Osteocyte (in vitro differentiated cells): ENCODE measurements at regions not wholly inside any gene's neighbourhood (a gene's known extent, or its start where the extent isn't known, plus 50 kb on each side); places are given as distances from the start of the nearest gene placed in this dataset.

Source experiments
- DNase-seq: peaks from one replicate; pipeline ENCODE4 v3.0.0; 2021; ENCODE audit warnings: mixed read lengths; ENCODE audit not compliant: unreplicated experiment; ENCODE audit errors: extremely low spot score
- H3K27ac Mint-ChIP-seq: one replicate; pipeline ENCODE4 v1.8.0; 2021; ENCODE audit warnings: mild to moderate bottlenecking, mixed read lengths; ENCODE audit not compliant: unreplicated experiment
- H3K27me3 Mint-ChIP-seq: one replicate; pipeline ENCODE4 v1.8.0; 2021; ENCODE audit warnings: mixed read lengths; ENCODE audit not compliant: unreplicated experiment
- H3K36me3 Mint-ChIP-seq: one replicate; pipeline ENCODE4 v1.8.0; 2021; ENCODE audit warnings: mixed read lengths; ENCODE audit not compliant: unreplicated experiment
- H3K4me1 Mint-ChIP-seq: one replicate; pipeline ENCODE4 v1.8.0; 2021; ENCODE audit warnings: mixed read lengths; ENCODE audit not compliant: unreplicated experiment
- H3K4me3 Mint-ChIP-seq: one replicate; pipeline ENCODE4 v1.8.0; 2021; ENCODE audit warnings: mild to moderate bottlenecking, moderate library complexity, mixed read lengths; ENCODE audit not compliant: unreplicated experiment
- H3K9me3 Mint-ChIP-seq: one replicate; pipeline ENCODE4 v1.8.0; 2021; ENCODE audit warnings: mixed read lengths; ENCODE audit not compliant: unreplicated experiment
- TF ChIP-seq, protein P1 (sequence below): fragments of 200-600 bp; sonication (generic); IDR thresholded peaks from 2 replicates; pipeline ENCODE4 v1.5.0; 2021; ENCODE audit warnings: antibody characterized with exemption, mild to moderate bottlenecking, moderate library complexity

- H3K4me3 Mint-ChIP-seq, result no peak overlapping the region
- TF ChIP-seq, protein P1, sequence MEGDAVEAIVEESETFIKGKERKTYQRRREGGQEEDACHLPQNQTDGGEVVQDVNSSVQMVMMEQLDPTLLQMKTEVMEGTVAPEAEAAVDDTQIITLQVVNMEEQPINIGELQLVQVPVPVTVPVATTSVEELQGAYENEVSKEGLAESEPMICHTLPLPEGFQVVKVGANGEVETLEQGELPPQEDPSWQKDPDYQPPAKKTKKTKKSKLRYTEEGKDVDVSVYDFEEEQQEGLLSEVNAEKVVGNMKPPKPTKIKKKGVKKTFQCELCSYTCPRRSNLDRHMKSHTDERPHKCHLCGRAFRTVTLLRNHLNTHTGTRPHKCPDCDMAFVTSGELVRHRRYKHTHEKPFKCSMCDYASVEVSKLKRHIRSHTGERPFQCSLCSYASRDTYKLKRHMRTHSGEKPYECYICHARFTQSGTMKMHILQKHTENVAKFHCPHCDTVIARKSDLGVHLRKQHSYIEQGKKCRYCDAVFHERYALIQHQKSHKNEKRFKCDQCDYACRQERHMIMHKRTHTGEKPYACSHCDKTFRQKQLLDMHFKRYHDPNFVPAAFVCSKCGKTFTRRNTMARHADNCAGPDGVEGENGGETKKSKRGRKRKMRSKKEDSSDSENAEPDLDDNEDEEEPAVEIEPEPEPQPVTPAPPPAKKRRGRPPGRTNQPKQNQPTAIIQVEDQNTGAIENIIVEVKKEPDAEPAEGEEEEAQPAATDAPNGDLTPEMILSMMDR, result no peak
- H3K27ac Mint-ChIP-seq, result no peak overlapping the region
- H3K9me3 Mint-ChIP-seq, result peaks cover 3% of the 10 kb centered on the region
- no peak for DNase-seq
- peaks cover 11% of the 10 kb centered on the region for H3K4me1 Mint-ChIP-seq
- H3K36me3 Mint-ChIP-seq, result peaks cover 3% of the 10 kb centered on the region
- H3K27me3 Mint-ChIP-seq, result no peaks in the 10 kb centered on the region
Observed at GRCh38 chr5:31137676-31138075, 55.8 kb upstream of the CDH6 start.

GRCh38 chr5:31135542-31135941 lies 57.9 kb upstream of the CDH6 start:
- H3K4me1 Mint-ChIP-seq, result peaks cover 11% of the 10 kb centered on the region
- TF ChIP-seq, protein P1, result no peak
- no peak for DNase-seq
- H3K9me3 Mint-ChIP-seq, result peaks cover 3% of the 10 kb centered on the region
- H3K27ac Mint-ChIP-seq, result no peak overlapping the region
- H3K36me3 Mint-ChIP-seq, result peaks cover 3% of the 10 kb centered on the region
- no peaks in the 10 kb centered on the region for H3K27me3 Mint-ChIP-seq
- no peak overlapping the region for H3K4me3 Mint-ChIP-seq

DNA sequence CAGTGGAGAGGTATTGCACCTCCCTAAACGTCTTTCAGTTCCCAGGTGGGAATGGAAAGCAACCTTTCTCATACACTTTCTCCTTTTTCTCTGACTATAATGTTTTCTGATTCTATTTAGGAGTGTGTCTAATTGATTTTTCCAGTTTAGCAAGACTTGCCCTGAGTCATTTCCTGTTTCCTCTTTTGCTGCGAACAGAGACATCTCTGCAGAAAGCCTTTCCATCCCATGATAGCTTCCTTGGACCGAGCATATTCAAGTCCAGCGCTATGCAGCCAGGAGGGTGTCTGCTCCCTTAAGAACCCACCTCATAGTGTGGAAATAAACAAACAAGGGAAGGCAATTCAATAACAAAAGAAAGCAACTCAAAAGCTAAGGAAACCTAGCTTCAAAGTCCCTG lies 60.0 kb upstream of the CDH6 start:
- Mint-ChIP-seq H3K36me3 (peaks cover 3% of the 10 kb centered on the region), H3K4me3 (no peak overlapping the region), H3K4me1 (peaks cover 11% of the 10 kb centered on the region), H3K27ac (no peak overlapping the region), H3K27me3 (no peaks in the 10 kb centered on the region), H3K9me3 (peaks cover 3% of the 10 kb centered on the region)
- DNase-seq, result no peak
- TF ChIP-seq, protein P1, result no peak

- Mint-ChIP-seq H3K27ac (no peak overlapping the region), H3K27me3 (no peaks in the 10 kb centered on the region), H3K9me3 (peaks cover 10% of the 10 kb centered on the region), H3K4me1 (peaks cover 11% of the 10 kb centered on the region), H3K4me3 (no peak overlapping the region), H3K36me3 (peaks cover 3% of the 10 kb centered on the region)
- no peak for DNase-seq
- TF ChIP-seq, protein P1, result no peak
Observed at GRCh38 chr5:31131381-31131891, 62.0 kb upstream of the CDH6 start.

DNA sequence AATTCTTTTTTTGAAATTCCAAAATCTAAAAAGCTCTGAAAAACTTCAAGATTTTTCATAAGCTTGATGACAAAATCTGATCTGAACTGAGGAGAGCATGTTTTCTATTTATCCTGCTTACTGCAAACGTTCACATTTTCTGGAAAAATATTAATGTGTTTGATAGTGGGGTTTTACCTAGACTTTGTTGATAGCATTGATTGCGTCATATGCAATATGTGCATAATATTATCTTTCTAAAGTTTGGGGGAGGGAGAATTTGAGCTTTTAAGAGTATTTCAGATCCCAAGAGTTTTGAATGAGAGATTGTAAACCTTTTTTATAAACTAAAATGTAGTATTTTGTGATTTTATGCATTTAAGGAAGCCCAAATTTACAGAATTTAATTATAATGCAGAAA lies 62.8 kb upstream of the CDH6 start:
- H3K9me3 Mint-ChIP-seq, result peaks cover 10% of the 10 kb centered on the region
- H3K36me3 Mint-ChIP-seq, result peaks cover 3% of the 10 kb centered on the region
- peaks cover 11% of the 10 kb centered on the region for H3K4me1 Mint-ChIP-seq
- no peak overlapping the region for H3K27ac Mint-ChIP-seq
- TF ChIP-seq, protein P1, result no peak
- no peak overlapping the region for H3K4me3 Mint-ChIP-seq
- DNase-seq, result no peak
- no peaks in the 10 kb centered on the region for H3K27me3 Mint-ChIP-seq
